GM21367 (cell line): ENCODE measurements at regions not wholly inside any gene's neighbourhood (a gene's known extent, or its start where the extent isn't known, plus 50 kb on each side); places are given as distances from the start of the nearest gene placed in this dataset.
"Not testable (repeated sequence)": the region's sequence is repeated elsewhere in the genome, so short reads cannot be mapped to it uniquely, and the experiment has no call there.

Experiments used
- ATAC-seq: cut with Tn5 transposase; IDR thresholded peaks from one replicate; pipeline ENCODE4 v1.9.1; 2021; ENCODE audit not compliant: unreplicated experiment

- ATAC-seq: not testable (repeated sequence)
These were observed 395.2 kb downstream of the HGF start for GRCh38 chr7:81374641-81375040.

- ATAC-seq: no peak
These were observed 399.0 kb downstream of the HGF start for GRCh38 chr7:81370822-81371221.

GRCh38 chr7:81367326-81367931, 402.4 kb downstream of the HGF start:
- ATAC-seq: no peak

- ATAC-seq: no peak
These were observed 403.3 kb downstream of the HGF start for GRCh38 chr7:81366546-81366945.

GRCh38 chr7:81361769-81362312, 408.0 kb downstream of the HGF start:
- ATAC-seq: no peak

- ATAC-seq: no peak
These were observed 413.9 kb downstream of the HGF start for GRCh38 chr7:81355911-81356310.

GRCh38 chr7:81349044-81349443, 420.8 kb downstream of the HGF start:
- ATAC-seq: no peak

- no peak for ATAC-seq
These were observed 421.1 kb upstream of the SEMA3C start for GRCh38 chr7:81339946-81340345.

- no peak for ATAC-seq
These were observed 414.7 kb upstream of the SEMA3C start for GRCh38 chr7:81333536-81333935.

- ATAC-seq: no peak
These were observed 414.2 kb upstream of the SEMA3C start for GRCh38 chr7:81333004-81333403.

GRCh38 chr7:81331061-81332018, 412.5 kb upstream of the SEMA3C start:
- no peak for ATAC-seq

- no peak for ATAC-seq
These were observed 411.3 kb upstream of the SEMA3C start for GRCh38 chr7:81330108-81330507.

- no peak for ATAC-seq
These were observed 408.8 kb upstream of the SEMA3C start for GRCh38 chr7:81327468-81328266.

- no peak for ATAC-seq
These were observed 403.1 kb upstream of the SEMA3C start for GRCh38 chr7:81321949-81322348.

- ATAC-seq: no peak
These were observed 398.9 kb upstream of the SEMA3C start for GRCh38 chr7:81317741-81318140.

- ATAC-seq: no peak
These were observed 389.9 kb upstream of the SEMA3C start for GRCh38 chr7:81308643-81309322.

GRCh38 chr7:81301815-81302214, 383.0 kb upstream of the SEMA3C start:
- ATAC-seq: no peak

GRCh38 chr7:81300753-81301152, 381.9 kb upstream of the SEMA3C start:
- ATAC-seq: no peak

- ATAC-seq: no peak
These were observed 380.9 kb upstream of the SEMA3C start for GRCh38 chr7:81299711-81300110.

- no peak for ATAC-seq
These were observed 380.3 kb upstream of the SEMA3C start for GRCh38 chr7:81298951-81299666.
